ENCODE measurements at regions not wholly inside any gene's neighbourhood (a gene's known extent, or its start where the extent isn't known, plus 50 kb on each side); places are given as distances from the start of the nearest gene placed in this dataset.

DNA sequence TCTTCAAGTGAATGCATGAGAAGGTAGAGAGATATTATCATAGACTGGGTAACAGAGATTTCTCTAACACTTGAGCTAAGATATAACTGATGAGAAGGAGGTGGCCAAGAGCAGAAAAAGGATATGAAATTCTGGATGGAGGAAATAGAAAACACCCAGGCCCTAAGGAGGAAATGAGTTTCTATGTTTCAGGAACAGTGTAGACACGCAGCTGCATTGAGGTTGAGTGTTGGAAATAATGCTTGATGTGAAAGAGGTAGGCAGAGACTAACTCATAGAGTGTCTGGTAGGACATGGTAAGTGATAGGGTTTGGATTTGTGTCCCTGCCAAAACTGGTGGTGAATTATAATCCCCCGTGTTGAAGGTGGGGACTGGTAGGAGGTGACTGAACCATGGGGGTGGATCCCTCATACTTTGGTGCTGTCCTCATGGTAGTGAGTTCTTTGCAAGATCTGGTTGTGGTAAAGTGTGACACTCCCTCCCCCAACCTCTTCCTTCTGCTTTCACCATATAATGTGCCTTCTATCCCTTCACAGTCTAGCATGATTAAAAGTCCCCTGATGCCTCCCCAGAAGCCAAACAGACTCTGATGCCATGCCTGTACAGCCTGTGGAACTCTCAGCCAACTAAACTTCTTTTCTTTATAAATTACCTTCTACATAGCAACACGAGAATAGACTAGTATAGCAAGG, 787.3 kb downstream of the EDEM1 start:
- H3K4me2 ChIP-seq (ENCODE audit: insufficient read depth, low read length), result no peak overlapping the region
- no peak overlapping the region for H3K4me3 ChIP-seq (ENCODE audit: low read depth in 1 of 2, low read length in 2 of 2)

DNA sequence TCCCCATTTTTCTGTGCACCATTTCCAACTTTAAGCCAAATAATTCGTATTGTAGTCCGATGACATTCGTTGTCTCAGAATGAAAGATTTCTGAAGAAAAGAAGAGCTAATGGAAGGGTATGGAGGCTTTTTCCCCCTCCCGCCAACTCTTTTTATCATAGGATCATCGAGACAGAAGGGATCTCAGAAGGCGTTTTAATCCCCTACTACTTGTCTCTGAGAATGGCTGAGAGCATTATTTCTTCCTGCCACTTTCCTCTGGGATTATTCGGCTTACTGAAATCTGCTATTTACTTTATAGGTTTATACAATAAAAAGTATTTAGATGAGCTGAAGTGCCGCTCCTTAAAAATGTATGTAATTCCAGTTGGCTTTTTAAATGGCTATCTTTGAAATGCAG, 789.8 kb downstream of the EDEM1 start:
- H3K9me3 ChIP-seq (ENCODE audit: insufficient read depth, low read length, severe bottlenecking), result no peaks in the 10 kb centered on the region
- no peak for TF ChIP-seq EZH2 (IDR thresholded peaks at IDR 0.05; ENCODE audit: borderline replicate concordance, low read depth, low read length, severe bottlenecking)
- TF ChIP-seq, protein P1, sequence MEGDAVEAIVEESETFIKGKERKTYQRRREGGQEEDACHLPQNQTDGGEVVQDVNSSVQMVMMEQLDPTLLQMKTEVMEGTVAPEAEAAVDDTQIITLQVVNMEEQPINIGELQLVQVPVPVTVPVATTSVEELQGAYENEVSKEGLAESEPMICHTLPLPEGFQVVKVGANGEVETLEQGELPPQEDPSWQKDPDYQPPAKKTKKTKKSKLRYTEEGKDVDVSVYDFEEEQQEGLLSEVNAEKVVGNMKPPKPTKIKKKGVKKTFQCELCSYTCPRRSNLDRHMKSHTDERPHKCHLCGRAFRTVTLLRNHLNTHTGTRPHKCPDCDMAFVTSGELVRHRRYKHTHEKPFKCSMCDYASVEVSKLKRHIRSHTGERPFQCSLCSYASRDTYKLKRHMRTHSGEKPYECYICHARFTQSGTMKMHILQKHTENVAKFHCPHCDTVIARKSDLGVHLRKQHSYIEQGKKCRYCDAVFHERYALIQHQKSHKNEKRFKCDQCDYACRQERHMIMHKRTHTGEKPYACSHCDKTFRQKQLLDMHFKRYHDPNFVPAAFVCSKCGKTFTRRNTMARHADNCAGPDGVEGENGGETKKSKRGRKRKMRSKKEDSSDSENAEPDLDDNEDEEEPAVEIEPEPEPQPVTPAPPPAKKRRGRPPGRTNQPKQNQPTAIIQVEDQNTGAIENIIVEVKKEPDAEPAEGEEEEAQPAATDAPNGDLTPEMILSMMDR (IDR thresholded peaks at IDR 0.05; ENCODE audit: borderline replicate concordance, extremely low read depth, low read length, poor library complexity, severe bottlenecking), result no peak
- H4K20me1 ChIP-seq (ENCODE audit: insufficient read depth, low read length), result no peaks in the 10 kb centered on the region
- H3K79me2 ChIP-seq (ENCODE audit: insufficient read depth, low read length), result no peaks in the 10 kb centered on the region
- ATAC-seq (ENCODE audit: insufficient read depth, low read depth) (no peak), DNase-seq (no peak)
- H3K36me3 ChIP-seq (ENCODE audit: insufficient read depth, low read length), result no peaks in the 10 kb centered on the region
- no peak overlapping the region for H3K4me2 ChIP-seq (ENCODE audit: insufficient read depth, low read length)
- no peak overlapping the region for H3K27ac ChIP-seq (ENCODE audit: low read length)
- no peak overlapping the region for H2AFZ ChIP-seq (ENCODE audit: low read depth, low read length)
- no peaks in the 10 kb centered on the region for H3K4me1 ChIP-seq (ENCODE audit: insufficient read depth, low read length)
- H3K4me3 ChIP-seq (ENCODE audit: low read depth in 1 of 2, low read length in 2 of 2), result no peak overlapping the region
- H3K9ac ChIP-seq (ENCODE audit: low read depth, low read length), result no peak overlapping the region
- no peaks in the 10 kb centered on the region for H3K27me3 ChIP-seq (ENCODE audit: insufficient read depth, low read length, poor library complexity)

More for the DNA sequence above, 787.3 kb downstream of the EDEM1 start:
- Histone ChIP-seq H3K27ac (ENCODE audit: low read length) (no peak overlapping the region), H3K27me3 (ENCODE audit: insufficient read depth, low read length, poor library complexity) (no peaks in the 10 kb centered on the region), H2AFZ (ENCODE audit: low read depth, low read length) (no peak overlapping the region), H3K79me2 (ENCODE audit: insufficient read depth, low read length) (no peaks in the 10 kb centered on the region), H3K9ac (ENCODE audit: low read depth, low read length) (no peak overlapping the region), H3K9me3 (ENCODE audit: insufficient read depth, low read length, severe bottlenecking) (no peaks in the 10 kb centered on the region), H3K36me3 (ENCODE audit: insufficient read depth, low read length) (no peaks in the 10 kb centered on the region), H4K20me1 (ENCODE audit: insufficient read depth, low read length) (no peaks in the 10 kb centered on the region), H3K4me1 (ENCODE audit: insufficient read depth, low read length) (no peaks in the 10 kb centered on the region)
- DNase-seq (no peak), ATAC-seq (ENCODE audit: insufficient read depth, low read depth) (no peak)
- no peak for TF ChIP-seq EZH2 (IDR thresholded peaks at IDR 0.05; ENCODE audit: borderline replicate concordance, low read depth, low read length, severe bottlenecking)
- TF ChIP-seq, protein P1 (IDR thresholded peaks at IDR 0.05; ENCODE audit: borderline replicate concordance, extremely low read depth, low read length, poor library complexity, severe bottlenecking), result no peak

DNA sequence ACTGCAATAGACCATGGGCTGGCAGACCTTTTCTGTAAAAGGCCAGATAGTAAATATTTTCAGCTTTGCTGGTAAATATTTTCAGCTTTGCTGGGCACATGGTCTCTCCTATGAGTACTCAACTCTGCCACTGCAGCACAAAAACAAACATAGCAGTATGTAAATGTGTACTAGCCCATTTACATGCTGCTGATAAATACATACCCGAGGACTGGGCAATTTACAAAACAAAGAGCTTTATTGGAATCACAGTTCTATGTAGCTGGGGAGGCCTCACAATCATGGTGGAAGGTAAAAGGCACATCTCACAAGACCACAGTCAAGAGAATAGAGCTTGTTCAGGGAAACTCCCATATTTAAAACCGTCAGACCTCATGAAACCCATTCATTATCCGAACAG, 793.0 kb downstream of the EDEM1 start:
- Histone ChIP-seq H3K27ac (ENCODE audit: low read length) (no peak overlapping the region), H2AFZ (ENCODE audit: low read depth, low read length) (no peak overlapping the region), H3K4me3 (ENCODE audit: low read depth in 1 of 2, low read length in 2 of 2) (no peak overlapping the region), H3K4me1 (ENCODE audit: insufficient read depth, low read length) (no peaks in the 10 kb centered on the region), H3K9me3 (ENCODE audit: insufficient read depth, low read length, severe bottlenecking) (no peaks in the 10 kb centered on the region), H4K20me1 (ENCODE audit: insufficient read depth, low read length) (no peaks in the 10 kb centered on the region), H3K27me3 (ENCODE audit: insufficient read depth, low read length, poor library complexity) (no peaks in the 10 kb centered on the region), H3K36me3 (ENCODE audit: insufficient read depth, low read length) (no peaks in the 10 kb centered on the region), H3K9ac (ENCODE audit: low read depth, low read length) (no peak overlapping the region), H3K4me2 (ENCODE audit: insufficient read depth, low read length) (no peak overlapping the region), H3K79me2 (ENCODE audit: insufficient read depth, low read length) (no peaks in the 10 kb centered on the region)
- no peak for TF ChIP-seq EZH2 (IDR thresholded peaks at IDR 0.05; ENCODE audit: borderline replicate concordance, low read depth, low read length, severe bottlenecking)
- TF ChIP-seq, protein P1 (IDR thresholded peaks at IDR 0.05; ENCODE audit: borderline replicate concordance, extremely low read depth, low read length, poor library complexity, severe bottlenecking), result no peak
- ATAC-seq (ENCODE audit: insufficient read depth, low read depth) (no peak), DNase-seq (no peak)

Measured in DND-41 (cell line).